ENCODE measurements at regions not wholly inside any gene's neighbourhood (a gene's known extent, or its start where the extent isn't known, plus 50 kb on each side); places are given as distances from the start of the nearest gene placed in this dataset.

DNA sequence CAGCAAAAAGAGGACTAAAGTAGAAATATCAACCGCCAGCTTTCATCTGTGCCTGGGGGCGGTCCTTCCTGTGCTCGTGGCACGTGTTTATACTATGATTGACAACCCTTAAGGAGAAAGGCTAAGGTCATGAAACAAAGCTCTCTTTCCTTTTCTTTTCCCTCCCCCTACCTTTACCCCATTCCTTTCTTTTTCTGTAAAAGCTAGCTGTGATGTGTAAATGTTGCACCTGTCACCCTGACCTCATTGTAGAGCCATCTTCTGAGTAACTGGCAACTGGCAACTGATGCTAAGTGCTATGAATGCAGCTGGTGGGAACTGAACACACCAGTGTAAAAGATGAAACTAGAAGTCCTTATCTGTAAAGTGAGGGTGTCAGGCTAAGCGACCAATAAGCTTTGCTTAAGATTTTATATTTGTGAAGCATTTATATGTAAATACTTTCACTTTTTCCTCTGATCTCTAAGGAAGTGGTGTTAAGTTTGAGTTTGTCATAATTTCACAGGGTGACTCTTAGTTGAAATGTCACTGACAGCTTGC lies 102.8 kb upstream of the BCAT1 start:
- TF ChIP-seq, protein P1, sequence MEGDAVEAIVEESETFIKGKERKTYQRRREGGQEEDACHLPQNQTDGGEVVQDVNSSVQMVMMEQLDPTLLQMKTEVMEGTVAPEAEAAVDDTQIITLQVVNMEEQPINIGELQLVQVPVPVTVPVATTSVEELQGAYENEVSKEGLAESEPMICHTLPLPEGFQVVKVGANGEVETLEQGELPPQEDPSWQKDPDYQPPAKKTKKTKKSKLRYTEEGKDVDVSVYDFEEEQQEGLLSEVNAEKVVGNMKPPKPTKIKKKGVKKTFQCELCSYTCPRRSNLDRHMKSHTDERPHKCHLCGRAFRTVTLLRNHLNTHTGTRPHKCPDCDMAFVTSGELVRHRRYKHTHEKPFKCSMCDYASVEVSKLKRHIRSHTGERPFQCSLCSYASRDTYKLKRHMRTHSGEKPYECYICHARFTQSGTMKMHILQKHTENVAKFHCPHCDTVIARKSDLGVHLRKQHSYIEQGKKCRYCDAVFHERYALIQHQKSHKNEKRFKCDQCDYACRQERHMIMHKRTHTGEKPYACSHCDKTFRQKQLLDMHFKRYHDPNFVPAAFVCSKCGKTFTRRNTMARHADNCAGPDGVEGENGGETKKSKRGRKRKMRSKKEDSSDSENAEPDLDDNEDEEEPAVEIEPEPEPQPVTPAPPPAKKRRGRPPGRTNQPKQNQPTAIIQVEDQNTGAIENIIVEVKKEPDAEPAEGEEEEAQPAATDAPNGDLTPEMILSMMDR (IDR thresholded peaks at IDR 0.05; ENCODE audit: extremely low read depth, low read depth, low read length) = no peak
- DNase-seq (ENCODE audit: insufficient read length, low spot score, missing footprints) = no peak
- H3K4me2 ChIP-seq (ENCODE audit: insufficient read depth, low read length) = no peak overlapping the region

DNA sequence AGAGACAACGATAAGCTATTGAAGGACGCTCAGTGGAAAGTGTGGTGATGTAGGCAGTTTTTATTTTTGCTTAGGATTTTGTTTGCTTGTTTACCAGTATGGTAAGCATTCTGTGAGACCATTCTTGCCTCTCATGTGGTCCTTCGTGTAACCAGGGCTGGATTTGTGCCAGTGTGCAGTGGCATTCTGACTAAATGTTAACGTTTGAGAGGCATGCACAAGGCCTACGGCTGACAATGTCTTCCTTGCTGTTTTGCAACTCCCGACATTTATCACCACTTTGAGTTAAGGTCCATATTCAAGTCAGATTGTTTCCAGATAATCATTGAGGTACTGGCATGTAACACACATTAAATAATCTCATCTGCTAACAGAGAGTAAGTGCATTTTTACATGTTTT lies 102.3 kb upstream of the BCAT1 start:
- H3K4me1 ChIP-seq (ENCODE audit: insufficient read depth, low read length) = no peaks in the 10 kb centered on the region
- no peaks in the 10 kb centered on the region for H3K9me3 ChIP-seq (ENCODE audit: low read depth, low read length)
- no peaks in the 10 kb centered on the region for H4K20me1 ChIP-seq (ENCODE audit: insufficient read depth, low read length)
- no peak for DNase-seq (ENCODE audit: insufficient read length, low spot score, missing footprints)
- H3K4me2 ChIP-seq (ENCODE audit: insufficient read depth, low read length) = no peak overlapping the region
- H3K27ac ChIP-seq (ENCODE audit: low read depth, low read length) = no peak overlapping the region
- H3K79me2 ChIP-seq (ENCODE audit: insufficient read depth, low read length) = no peaks in the 10 kb centered on the region
- no peak overlapping the region for H3K4me3 ChIP-seq (ENCODE audit: insufficient read depth, low read length)
- H3K27me3 ChIP-seq (ENCODE audit: insufficient read depth, low read length) = no peaks in the 10 kb centered on the region
- peak overlapping the region; percentile 64 for H2AFZ ChIP-seq (ENCODE audit: low read length)
- no peaks in the 10 kb centered on the region for H3K36me3 ChIP-seq (ENCODE audit: insufficient read depth, low read length)
- TF ChIP-seq, protein P1 (IDR thresholded peaks at IDR 0.05; ENCODE audit: extremely low read depth, low read depth, low read length) = no peak

More for the DNA sequence above, 102.8 kb upstream of the BCAT1 start:
- Histone ChIP-seq H3K4me3 (ENCODE audit: insufficient read depth, low read length) (no peak overlapping the region), H3K27me3 (ENCODE audit: insufficient read depth, low read length) (no peaks in the 10 kb centered on the region), H3K79me2 (ENCODE audit: insufficient read depth, low read length) (no peaks in the 10 kb centered on the region), H3K4me1 (ENCODE audit: insufficient read depth, low read length) (no peaks in the 10 kb centered on the region), H3K27ac (ENCODE audit: low read depth, low read length) (no peak overlapping the region), H3K36me3 (ENCODE audit: insufficient read depth, low read length) (no peaks in the 10 kb centered on the region), H2AFZ (ENCODE audit: low read length) (no peak overlapping the region), H4K20me1 (ENCODE audit: insufficient read depth, low read length) (no peaks in the 10 kb centered on the region), H3K9me3 (ENCODE audit: low read depth, low read length) (no peaks in the 10 kb centered on the region)

- Histone ChIP-seq H3K36me3 (ENCODE audit: insufficient read depth, low read length) (no peaks in the 10 kb centered on the region), H3K4me3 (ENCODE audit: insufficient read depth, low read length) (no peak overlapping the region), H3K27ac (ENCODE audit: low read depth, low read length) (no peak overlapping the region), H3K4me2 (ENCODE audit: insufficient read depth, low read length) (no peak overlapping the region), H3K79me2 (ENCODE audit: insufficient read depth, low read length) (no peaks in the 10 kb centered on the region), H3K4me1 (ENCODE audit: insufficient read depth, low read length) (no peaks in the 10 kb centered on the region), H3K27me3 (ENCODE audit: insufficient read depth, low read length) (no peaks in the 10 kb centered on the region), H2AFZ (ENCODE audit: low read length) (no peak overlapping the region), H4K20me1 (ENCODE audit: insufficient read depth, low read length) (no peaks in the 10 kb centered on the region), H3K9me3 (ENCODE audit: low read depth, low read length) (no peaks in the 10 kb centered on the region)
- DNase-seq (ENCODE audit: insufficient read length, low spot score, missing footprints) = no peak
- TF ChIP-seq, protein P1 (IDR thresholded peaks at IDR 0.05; ENCODE audit: extremely low read depth, low read depth, low read length) = no peak
Observed at GRCh38 chr12:25045869-25046268, 97.0 kb upstream of the BCAT1 start.

- no peak for DNase-seq (ENCODE audit: insufficient read length, low spot score, missing footprints)
- Histone ChIP-seq H4K20me1 (ENCODE audit: insufficient read depth, low read length) (no peaks in the 10 kb centered on the region), H3K27me3 (ENCODE audit: insufficient read depth, low read length) (no peaks in the 10 kb centered on the region), H3K4me1 (ENCODE audit: insufficient read depth, low read length) (no peaks in the 10 kb centered on the region), H3K27ac (ENCODE audit: low read depth, low read length) (no peak overlapping the region), H3K79me2 (ENCODE audit: insufficient read depth, low read length) (no peaks in the 10 kb centered on the region), H2AFZ (ENCODE audit: low read length) (peak overlapping the region; percentile 79), H3K4me2 (ENCODE audit: insufficient read depth, low read length) (peak overlapping the region; percentile 55), H3K36me3 (ENCODE audit: insufficient read depth, low read length) (no peaks in the 10 kb centered on the region), H3K4me3 (ENCODE audit: insufficient read depth, low read length) (no peak overlapping the region), H3K9me3 (ENCODE audit: low read depth, low read length) (no peaks in the 10 kb centered on the region)
- TF ChIP-seq, protein P1 (IDR thresholded peaks at IDR 0.05; ENCODE audit: extremely low read depth, low read depth, low read length) = no peak
Observed at GRCh38 chr12:25041006-25041741, 92.3 kb upstream of the BCAT1 start.
